ENCODE measurements at regions not wholly inside any gene's neighbourhood (a gene's known extent, or its start where the extent isn't known, plus 50 kb on each side); places are given as distances from the start of the nearest gene placed in this dataset.

DNA sequence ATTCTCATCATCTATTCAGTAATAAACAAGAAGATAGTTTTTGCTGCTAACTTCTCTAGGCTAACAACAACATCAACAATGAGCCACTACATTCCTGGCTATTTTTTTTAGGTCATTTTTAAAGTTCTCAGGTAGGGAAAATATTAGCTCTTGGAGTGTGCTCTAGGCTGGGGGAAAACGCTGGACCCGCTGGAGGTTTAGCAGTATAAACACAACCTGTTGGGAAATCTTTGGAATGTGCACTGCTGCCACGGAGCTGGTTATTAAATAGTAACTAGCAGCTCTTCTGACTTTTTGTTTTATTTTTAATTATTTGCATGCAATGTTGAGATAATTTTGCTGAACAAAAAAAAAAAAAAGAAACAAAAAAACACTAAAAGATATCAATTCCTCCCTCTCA is 892.1 kb upstream of the ACVR2A start:
- Mint-ChIP-seq H3K36me3 (no peaks in the 10 kb centered on the region), H3K4me1 (peaks cover 20% of the 10 kb centered on the region), H3K27me3 (ENCODE audit: low read depth) (no peaks in the 10 kb centered on the region), H3K4me3 (no peak overlapping the region), H3K27ac (no peak overlapping the region), H3K9me3 (no peaks in the 10 kb centered on the region)
- no peak for DNase-seq (ENCODE audit: low spot score in 2 of 2, unreplicated experiment in 2 of 2)
- TF ChIP-seq CTCF (IDR thresholded peaks at IDR 0.05; ENCODE audit: unreplicated experiment): no peak

GRCh38 chr2:146950911-146951310 is 893.9 kb upstream of the ACVR2A start:
- H3K4me1 Mint-ChIP-seq: peaks cover 20% of the 10 kb centered on the region
- H3K27ac Mint-ChIP-seq: no peak overlapping the region
- H3K4me3 Mint-ChIP-seq: no peak overlapping the region
- TF ChIP-seq CTCF (IDR thresholded peaks at IDR 0.05; ENCODE audit: unreplicated experiment): no peak
- no peak for DNase-seq (ENCODE audit: low spot score in 2 of 2, unreplicated experiment in 2 of 2)
- H3K27me3 Mint-ChIP-seq (ENCODE audit: low read depth): no peaks in the 10 kb centered on the region
- no peaks in the 10 kb centered on the region for H3K36me3 Mint-ChIP-seq
- H3K9me3 Mint-ChIP-seq: peaks cover 12% of the 10 kb centered on the region

DNA sequence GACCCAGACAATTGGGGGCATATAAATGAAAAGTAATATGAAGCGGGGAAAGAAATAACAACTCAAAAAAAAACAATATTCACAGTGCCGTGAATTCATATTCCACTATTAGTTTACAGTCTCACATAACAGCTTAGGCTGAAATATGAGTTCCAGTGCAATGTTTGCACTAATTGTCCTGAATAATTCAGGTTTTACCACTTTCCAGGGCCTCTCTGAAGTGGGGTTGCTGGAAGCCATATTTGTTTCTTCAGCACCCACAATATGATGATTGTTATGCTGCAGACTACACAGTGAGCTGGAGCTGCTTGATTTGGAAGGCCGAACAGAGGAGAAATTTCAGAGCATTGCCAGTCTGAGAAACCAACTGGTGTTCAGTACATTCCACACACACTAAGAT is 894.5 kb upstream of the ACVR2A start:
- no peak for TF ChIP-seq CTCF (IDR thresholded peaks at IDR 0.05; ENCODE audit: unreplicated experiment)
- no peaks in the 10 kb centered on the region for H3K27me3 Mint-ChIP-seq (ENCODE audit: low read depth)
- peaks cover 20% of the 10 kb centered on the region for H3K4me1 Mint-ChIP-seq
- no peak for DNase-seq (ENCODE audit: low spot score in 2 of 2, unreplicated experiment in 2 of 2)
- no peak overlapping the region for H3K4me3 Mint-ChIP-seq
- peak overlapping the region; percentile 58 for H3K27ac Mint-ChIP-seq
- no peaks in the 10 kb centered on the region for H3K36me3 Mint-ChIP-seq
- peaks cover 12% of the 10 kb centered on the region for H3K9me3 Mint-ChIP-seq

GRCh38 chr2:146949400-146949799 is 895.4 kb upstream of the ACVR2A start:
- no peak for TF ChIP-seq CTCF (IDR thresholded peaks at IDR 0.05; ENCODE audit: unreplicated experiment)
- Mint-ChIP-seq H3K27me3 (ENCODE audit: low read depth) (no peaks in the 10 kb centered on the region), H3K4me3 (no peak overlapping the region), H3K4me1 (peaks cover 21% of the 10 kb centered on the region), H3K9me3 (peaks cover 12% of the 10 kb centered on the region), H3K36me3 (no peaks in the 10 kb centered on the region), H3K27ac (no peak overlapping the region)
- DNase-seq (ENCODE audit: low spot score in 2 of 2, unreplicated experiment in 2 of 2): no peak

DNA sequence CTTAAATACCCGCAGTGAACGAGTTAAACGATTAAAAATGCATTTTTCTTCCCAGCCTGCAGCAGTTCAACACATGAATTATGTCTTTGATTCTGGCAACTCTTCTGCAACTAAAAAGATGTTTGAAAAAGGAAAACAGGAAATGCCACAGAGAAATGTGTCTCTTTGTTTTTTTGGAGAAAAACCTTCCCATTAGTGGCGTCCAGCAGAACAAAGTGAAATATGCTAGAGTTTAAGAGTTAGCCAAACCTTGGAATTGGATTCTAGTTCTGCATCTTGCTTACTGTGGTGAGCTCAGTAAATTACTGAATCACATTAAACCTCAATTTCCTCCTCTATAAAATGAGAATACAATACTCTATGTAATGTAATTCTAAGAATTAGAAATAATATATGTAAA is 900.2 kb upstream of the ACVR2A start:
- Mint-ChIP-seq H3K27ac (no peak overlapping the region), H3K27me3 (ENCODE audit: low read depth) (no peaks in the 10 kb centered on the region), H3K36me3 (no peaks in the 10 kb centered on the region), H3K4me1 (peaks cover 9% of the 10 kb centered on the region), H3K4me3 (no peak overlapping the region), H3K9me3 (peaks cover 12% of the 10 kb centered on the region)
- no peak for TF ChIP-seq CTCF (IDR thresholded peaks at IDR 0.05; ENCODE audit: unreplicated experiment)
- no peak for DNase-seq (ENCODE audit: low spot score in 2 of 2, unreplicated experiment in 2 of 2)

DNA sequence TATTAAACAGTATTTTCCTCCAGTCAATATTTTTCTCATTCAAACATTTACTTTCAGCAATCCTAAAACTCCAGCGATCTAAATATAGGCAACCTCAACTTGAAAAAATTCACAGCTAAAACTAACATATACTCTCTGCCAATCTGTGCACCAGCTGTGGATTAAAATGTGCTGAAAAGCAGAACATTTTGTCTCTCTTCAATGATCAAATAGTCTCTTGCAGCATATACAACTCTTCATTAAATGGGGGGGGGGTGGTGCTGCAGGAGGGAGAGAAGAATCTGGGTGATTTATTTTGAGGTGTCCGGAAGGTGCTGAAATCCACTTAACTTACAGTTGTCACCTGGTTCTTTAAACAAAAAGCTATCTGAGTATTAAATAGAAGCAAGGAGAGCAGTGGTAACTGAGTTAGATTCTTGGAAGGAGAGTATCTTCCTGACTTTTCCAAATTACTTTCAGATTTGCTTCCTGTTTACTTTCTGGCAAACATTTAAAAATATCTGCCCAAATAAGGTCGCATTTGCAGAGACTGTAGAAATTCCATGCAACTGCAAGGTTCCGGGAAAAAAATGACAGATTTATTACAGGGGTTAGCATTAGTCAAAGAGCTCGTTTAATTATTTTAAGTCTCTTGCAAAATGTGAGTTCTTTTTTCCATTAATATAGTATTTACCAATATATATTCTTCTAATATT is 904.7 kb upstream of the ACVR2A start:
- Mint-ChIP-seq H3K4me1 (peaks cover 11% of the 10 kb centered on the region), H3K4me3 (no peak overlapping the region), H3K27me3 (ENCODE audit: low read depth) (no peaks in the 10 kb centered on the region), H3K36me3 (no peaks in the 10 kb centered on the region), H3K9me3 (peaks cover 3% of the 10 kb centered on the region), H3K27ac (no peak overlapping the region)
- TF ChIP-seq CTCF (IDR thresholded peaks at IDR 0.05; ENCODE audit: unreplicated experiment): no peak
- no peak for DNase-seq (ENCODE audit: low spot score in 2 of 2, unreplicated experiment in 2 of 2)

Data from mesothelial cell of epicardium (in vitro differentiated cells).